Smooth muscle cell (in vitro differentiated cells): ENCODE measurements at regions not wholly inside any gene's neighbourhood (a gene's known extent, or its start where the extent isn't known, plus 50 kb on each side); places are given as distances from the start of the nearest gene placed in this dataset.
A peak's percentile ranks its signal among the peaks of the same experiment; 100 is the strongest.

Experiments used
- DNase-seq: peaks from one replicate; lab custom pipeline; 2025; ENCODE audit not compliant: unreplicated experiment; lab: John Stamatoyannopoulos, UW
- H2AFZ ChIP-seq: fragments of 200-600 bp; sonication (generic); 2 replicates; pipeline ENCODE4 v1.6.0; 2016; ENCODE audit warnings: antibody characterized with exemption, low read depth, mild to moderate bottlenecking
- H3F3A ChIP-seq: fragments of 200-600 bp; sonication (generic); 2 replicates; pipeline ENCODE4 v1.6.0; 2017; ENCODE audit warnings: antibody characterized with exemption, low read depth
- H3K27ac ChIP-seq: fragments of 200-600 bp; sonication (generic); 2 replicates; pipeline ENCODE4 v1.5.1; 2016; ENCODE audit warnings: low read depth, mild to moderate bottlenecking
- H3K27me3 ChIP-seq: fragments of 200-600 bp; sonication (generic); 2 replicates; pipeline ENCODE4 v1.6.1; 2016; ENCODE audit warnings: low read depth, mild to moderate bottlenecking
- H3K36me3 ChIP-seq: fragments of 200-600 bp; sonication (generic); 2 replicates; pipeline ENCODE4 v1.5.1; 2016; ENCODE audit warnings: low read depth
- H3K4me1 ChIP-seq: fragments of 200-600 bp; sonication (generic); 2 replicates; pipeline ENCODE4 v1.5.1; 2016; ENCODE audit warnings: low read depth
- H3K4me2 ChIP-seq: fragments of 200-600 bp; sonication (generic); 2 replicates; pipeline ENCODE4 v1.6.0; 2016; ENCODE audit warnings: mild to moderate bottlenecking
- H3K4me3 ChIP-seq: fragments of 200-600 bp; sonication (generic); 2 replicates; pipeline ENCODE4 v1.5.1; 2016; ENCODE audit warnings: mild to moderate bottlenecking
- H3K79me2 ChIP-seq: fragments of 200-600 bp; sonication (generic); 2 replicates; pipeline ENCODE4 v1.6.0; 2016; ENCODE audit warnings: low read depth, mild to moderate bottlenecking
- H3K9ac ChIP-seq: fragments of 200-600 bp; sonication (generic); 2 replicates; pipeline ENCODE4 v1.6.0; 2016; ENCODE audit warnings: low read depth
- H3K9me3 ChIP-seq: fragments of 200-600 bp; sonication (generic); replicated peaks from 2 replicates; pipeline ENCODE4 v1.5.1; 2016; ENCODE audit warnings: low read depth
- H4K20me1 ChIP-seq: fragments of 200-600 bp; sonication (generic); 2 replicates; pipeline ENCODE4 v1.6.0; 2016; ENCODE audit warnings: low read depth
- WGBS: methylation state at CpG from one replicate; pipeline ENCODE4 v1.1.7; 2016; ENCODE audit warnings: low lambda C conversion rate; 5-methylcytosine and 5-hydroxymethylcytosine counted together
- TF ChIP-seq, protein P1 (sequence below): fragments of 200-600 bp; sonication (generic); IDR thresholded peaks from 2 replicates; pipeline ENCODE4 v1.5.1; 2017; ENCODE audit warnings: borderline replicate concordance, mild to moderate bottlenecking, antibody characterized with exemption; ENCODE audit not compliant: insufficient read depth, poor library complexity, severe bottlenecking

DNA sequence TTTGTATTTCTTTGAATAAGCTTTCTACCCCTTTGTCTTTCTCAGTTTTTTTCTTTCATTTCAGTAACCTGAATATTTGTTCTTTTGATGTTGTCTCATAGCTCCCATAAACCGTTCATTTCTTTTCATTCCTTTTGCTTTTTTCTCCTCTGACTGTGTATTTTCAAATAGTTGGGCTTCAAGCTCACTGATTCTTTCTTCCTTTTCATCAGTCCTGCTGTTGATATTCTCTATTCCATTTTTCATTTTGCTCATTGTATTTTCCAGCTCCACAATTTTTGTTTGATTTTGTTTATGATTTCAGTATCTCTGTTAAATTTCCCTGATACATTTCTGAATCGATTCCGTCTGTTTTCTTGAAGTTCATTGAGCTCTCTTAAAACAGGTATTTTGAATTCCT is 129.6 kb upstream of the NUDT6 start:
- Histone ChIP-seq H3K27me3 (no peaks in the 10 kb centered on the region), H3K27ac (no peak overlapping the region), H4K20me1 (no peaks in the 10 kb centered on the region), H3K4me3 (no peak overlapping the region), H3K79me2 (peaks cover 7% of the 10 kb centered on the region), H3F3A (no peaks in the 10 kb centered on the region), H3K9me3 (peaks cover 12% of the 10 kb centered on the region), H2AFZ (no peak overlapping the region), H3K36me3 (peaks cover 5% of the 10 kb centered on the region), H3K4me2 (no peak overlapping the region), H3K4me1 (no peaks in the 10 kb centered on the region), H3K9ac (no peak overlapping the region)
- TF ChIP-seq, protein P1, sequence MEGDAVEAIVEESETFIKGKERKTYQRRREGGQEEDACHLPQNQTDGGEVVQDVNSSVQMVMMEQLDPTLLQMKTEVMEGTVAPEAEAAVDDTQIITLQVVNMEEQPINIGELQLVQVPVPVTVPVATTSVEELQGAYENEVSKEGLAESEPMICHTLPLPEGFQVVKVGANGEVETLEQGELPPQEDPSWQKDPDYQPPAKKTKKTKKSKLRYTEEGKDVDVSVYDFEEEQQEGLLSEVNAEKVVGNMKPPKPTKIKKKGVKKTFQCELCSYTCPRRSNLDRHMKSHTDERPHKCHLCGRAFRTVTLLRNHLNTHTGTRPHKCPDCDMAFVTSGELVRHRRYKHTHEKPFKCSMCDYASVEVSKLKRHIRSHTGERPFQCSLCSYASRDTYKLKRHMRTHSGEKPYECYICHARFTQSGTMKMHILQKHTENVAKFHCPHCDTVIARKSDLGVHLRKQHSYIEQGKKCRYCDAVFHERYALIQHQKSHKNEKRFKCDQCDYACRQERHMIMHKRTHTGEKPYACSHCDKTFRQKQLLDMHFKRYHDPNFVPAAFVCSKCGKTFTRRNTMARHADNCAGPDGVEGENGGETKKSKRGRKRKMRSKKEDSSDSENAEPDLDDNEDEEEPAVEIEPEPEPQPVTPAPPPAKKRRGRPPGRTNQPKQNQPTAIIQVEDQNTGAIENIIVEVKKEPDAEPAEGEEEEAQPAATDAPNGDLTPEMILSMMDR = no peak
- WGBS = 97% methylated on average over 3 of the region's 3 CpGs
- DNase-seq = no peak

DNA sequence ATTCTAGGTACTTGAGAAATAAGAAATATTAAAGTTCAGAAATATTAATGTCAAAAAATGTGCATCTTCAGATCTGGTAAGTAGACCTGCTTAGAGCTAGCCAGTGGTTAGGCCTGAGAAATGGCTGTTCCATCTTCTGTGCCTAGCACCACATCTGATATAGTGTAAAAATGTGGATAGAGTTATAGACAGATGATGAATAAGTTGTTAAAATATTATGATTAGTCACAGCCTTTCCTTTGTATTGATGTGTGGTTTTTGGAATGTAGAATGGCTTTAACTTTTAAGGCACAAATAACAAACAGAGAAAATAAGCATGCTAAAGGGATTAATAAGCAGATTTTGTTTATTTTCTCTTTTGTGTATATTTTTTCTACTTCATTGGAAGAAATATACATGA is 133.5 kb upstream of the NUDT6 start:
- Histone ChIP-seq H3K9ac (no peak overlapping the region), H3K4me1 (no peaks in the 10 kb centered on the region), H4K20me1 (no peaks in the 10 kb centered on the region), H3K4me2 (no peak overlapping the region), H3K27ac (no peak overlapping the region), H3K36me3 (no peaks in the 10 kb centered on the region), H3K4me3 (no peak overlapping the region), H3K27me3 (no peaks in the 10 kb centered on the region), H3F3A (no peaks in the 10 kb centered on the region), H3K9me3 (no peaks in the 10 kb centered on the region), H2AFZ (no peak overlapping the region), H3K79me2 (no peaks in the 10 kb centered on the region)
- no peak for DNase-seq
- TF ChIP-seq, protein P1 = no peak

DNA sequence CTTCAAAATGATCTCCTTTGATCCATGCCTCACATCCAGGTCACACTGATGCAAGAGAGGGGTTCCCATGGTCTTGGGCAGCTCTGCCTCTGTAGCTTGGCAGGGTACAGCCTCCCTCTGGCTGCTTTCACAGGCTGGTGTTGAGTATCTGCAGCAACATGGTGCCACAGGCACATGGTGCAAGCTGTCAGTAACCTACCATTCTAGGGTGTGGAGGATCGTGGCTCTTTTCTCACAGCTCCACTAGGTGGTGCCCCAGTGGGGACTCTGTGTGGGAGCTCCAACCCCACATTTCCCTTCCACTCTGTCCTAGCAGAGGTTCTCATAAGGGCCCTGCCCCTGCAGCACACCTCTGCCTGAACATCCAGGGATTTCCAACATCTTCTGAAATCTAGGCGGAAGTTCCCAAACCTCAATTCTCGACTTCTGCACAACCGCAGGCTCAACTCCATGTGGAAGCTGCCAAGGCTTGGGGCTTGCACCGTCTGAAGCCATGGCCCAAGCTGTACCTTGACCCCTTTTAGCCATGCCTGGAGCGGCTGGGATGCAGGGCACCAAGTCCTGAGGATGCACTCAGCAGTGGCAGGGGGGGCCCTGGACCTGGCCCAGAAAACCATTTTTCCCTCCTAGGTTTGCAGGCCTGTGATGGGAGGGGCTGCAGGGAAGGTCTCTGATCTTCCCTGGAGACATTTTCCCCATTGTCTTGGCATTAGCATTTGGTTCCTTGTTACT is 137.8 kb upstream of the NUDT6 start:
- TF ChIP-seq, protein P1 = no peak
- Histone ChIP-seq H3K9ac (no peak overlapping the region), H3K36me3 (no peaks in the 10 kb centered on the region), H2AFZ (no peak overlapping the region), H3K27me3 (no peaks in the 10 kb centered on the region), H3K27ac (no peak overlapping the region), H3K4me1 (no peaks in the 10 kb centered on the region), H4K20me1 (no peaks in the 10 kb centered on the region), H3F3A (no peaks in the 10 kb centered on the region), H3K79me2 (no peaks in the 10 kb centered on the region), H3K4me3 (no peak overlapping the region), H3K4me2 (no peak overlapping the region), H3K9me3 (no peaks in the 10 kb centered on the region)
- no peak for DNase-seq
- 97% methylated on average over 6 of the region's 6 CpGs for WGBS

DNA sequence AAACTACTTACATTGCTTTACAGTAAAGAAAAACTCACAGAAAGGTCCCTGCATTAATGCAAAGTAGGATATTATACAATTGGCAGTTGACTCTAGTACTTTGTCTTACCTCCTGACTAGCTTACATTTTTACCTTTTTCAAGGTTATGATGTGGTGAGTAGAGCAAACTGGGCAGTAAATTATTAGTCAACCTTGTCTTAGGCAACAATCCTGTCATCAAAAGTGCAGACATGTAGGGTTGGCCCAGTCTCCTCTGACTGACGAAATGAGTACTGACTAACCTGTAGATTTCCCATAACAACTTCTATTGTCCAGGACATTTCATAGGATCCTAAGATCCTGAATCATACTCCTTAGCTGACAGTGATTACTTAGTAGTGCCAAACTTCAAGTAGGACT is 142.0 kb upstream of the NUDT6 start:
- Histone ChIP-seq H4K20me1 (no peaks in the 10 kb centered on the region), H3K79me2 (no peaks in the 10 kb centered on the region), H3K9me3 (no peaks in the 10 kb centered on the region), H3F3A (no peaks in the 10 kb centered on the region), H3K27me3 (no peaks in the 10 kb centered on the region), H3K36me3 (no peaks in the 10 kb centered on the region), H2AFZ (no peak overlapping the region), H3K4me1 (no peaks in the 10 kb centered on the region), H3K4me2 (no peak overlapping the region), H3K4me3 (no peak overlapping the region), H3K27ac (peak overlapping the region; percentile 33), H3K9ac (no peak overlapping the region)
- no peak for DNase-seq
- TF ChIP-seq, protein P1 = no peak
- WGBS = 84% methylated on average over 1 of the region's 1 CpG
